ENCODE measurements at regions not wholly inside any gene's neighbourhood (a gene's known extent, or its start where the extent isn't known, plus 50 kb on each side); places are given as distances from the start of the nearest gene placed in this dataset.

DNA sequence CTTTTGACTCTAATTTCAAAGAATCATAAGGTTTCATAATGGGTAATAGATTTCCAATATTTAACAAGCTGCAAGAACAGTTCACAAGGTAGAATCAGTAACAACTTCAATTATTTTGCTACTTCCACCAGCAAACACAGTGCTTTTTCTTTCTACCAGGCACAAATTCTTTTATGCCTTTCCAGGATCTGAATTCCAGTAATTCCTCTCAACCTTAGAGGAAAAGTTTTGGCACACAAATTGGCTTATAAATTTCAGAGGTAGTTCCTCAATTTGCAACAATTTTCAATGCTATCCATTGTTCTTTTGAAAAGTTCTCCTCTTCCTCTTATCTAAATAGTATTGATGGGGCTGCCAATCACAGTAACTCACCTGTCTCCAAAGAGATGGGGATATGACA is 665.4 kb upstream of the PHF14 start:
- H3K36me3 ChIP-seq: no peaks in the 10 kb centered on the region
- DNase-seq (ENCODE audit: low spot score) (no peak), ATAC-seq (ENCODE audit: insufficient number of reproducible peaks, low FRiP score, low read depth) (no peak)
- H3K27me3 ChIP-seq (replicated peaks; ENCODE audit: insufficient read depth): no peaks in the 10 kb centered on the region
- TF ChIP-seq, protein P1, sequence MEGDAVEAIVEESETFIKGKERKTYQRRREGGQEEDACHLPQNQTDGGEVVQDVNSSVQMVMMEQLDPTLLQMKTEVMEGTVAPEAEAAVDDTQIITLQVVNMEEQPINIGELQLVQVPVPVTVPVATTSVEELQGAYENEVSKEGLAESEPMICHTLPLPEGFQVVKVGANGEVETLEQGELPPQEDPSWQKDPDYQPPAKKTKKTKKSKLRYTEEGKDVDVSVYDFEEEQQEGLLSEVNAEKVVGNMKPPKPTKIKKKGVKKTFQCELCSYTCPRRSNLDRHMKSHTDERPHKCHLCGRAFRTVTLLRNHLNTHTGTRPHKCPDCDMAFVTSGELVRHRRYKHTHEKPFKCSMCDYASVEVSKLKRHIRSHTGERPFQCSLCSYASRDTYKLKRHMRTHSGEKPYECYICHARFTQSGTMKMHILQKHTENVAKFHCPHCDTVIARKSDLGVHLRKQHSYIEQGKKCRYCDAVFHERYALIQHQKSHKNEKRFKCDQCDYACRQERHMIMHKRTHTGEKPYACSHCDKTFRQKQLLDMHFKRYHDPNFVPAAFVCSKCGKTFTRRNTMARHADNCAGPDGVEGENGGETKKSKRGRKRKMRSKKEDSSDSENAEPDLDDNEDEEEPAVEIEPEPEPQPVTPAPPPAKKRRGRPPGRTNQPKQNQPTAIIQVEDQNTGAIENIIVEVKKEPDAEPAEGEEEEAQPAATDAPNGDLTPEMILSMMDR (IDR thresholded peaks at IDR 0.05): no peak
- H3K9me3 ChIP-seq: no peaks in the 10 kb centered on the region
- no peak overlapping the region for H3K27ac ChIP-seq
- no peaks in the 10 kb centered on the region for H3K4me1 ChIP-seq (ENCODE audit: control insufficient read depth in 1 of 2, low read depth in 2 of 2)
- H3K4me3 ChIP-seq: no peak overlapping the region

GRCh38 chr7:10312942-10313341 is 660.7 kb upstream of the PHF14 start:
- no peaks in the 10 kb centered on the region for H3K4me1 ChIP-seq (ENCODE audit: control insufficient read depth in 1 of 2, low read depth in 2 of 2)
- H3K9me3 ChIP-seq: no peaks in the 10 kb centered on the region
- no peak for ATAC-seq (ENCODE audit: insufficient number of reproducible peaks, low FRiP score, low read depth)
- no peak overlapping the region for H3K4me3 ChIP-seq
- H3K27me3 ChIP-seq (replicated peaks; ENCODE audit: insufficient read depth): no peaks in the 10 kb centered on the region
- H3K36me3 ChIP-seq: no peaks in the 10 kb centered on the region
- H3K27ac ChIP-seq: no peak overlapping the region
- TF ChIP-seq, protein P1 (IDR thresholded peaks at IDR 0.05): no peak
- DNase-seq (ENCODE audit: low spot score): no peak

DNA sequence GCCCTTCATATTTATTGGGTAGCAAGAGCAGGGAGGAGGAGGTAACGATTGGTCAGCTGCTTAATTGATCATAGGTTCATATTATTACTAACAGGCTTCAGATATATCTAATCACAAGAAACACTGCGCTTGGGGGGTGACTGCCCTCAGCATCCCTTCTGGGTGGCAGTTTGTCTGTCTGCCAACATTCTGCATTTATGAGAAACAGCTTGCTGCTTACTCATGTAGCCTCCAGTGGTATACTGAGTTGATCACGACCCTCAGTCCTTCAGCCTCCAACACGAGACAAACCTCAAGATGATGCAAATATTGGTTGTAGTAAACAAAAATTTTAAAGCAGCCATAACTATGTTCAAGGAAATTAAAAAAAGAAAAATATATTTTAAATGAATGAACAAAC is 657.8 kb upstream of the PHF14 start:
- H3K4me3 ChIP-seq: no peak overlapping the region
- no peaks in the 10 kb centered on the region for H3K36me3 ChIP-seq
- DNase-seq (ENCODE audit: low spot score): no peak
- no peaks in the 10 kb centered on the region for H3K9me3 ChIP-seq
- H3K4me1 ChIP-seq (ENCODE audit: control insufficient read depth in 1 of 2, low read depth in 2 of 2): no peaks in the 10 kb centered on the region
- no peak overlapping the region for H3K27ac ChIP-seq
- ATAC-seq (ENCODE audit: insufficient number of reproducible peaks, low FRiP score, low read depth): no peak
- TF ChIP-seq, protein P1 (IDR thresholded peaks at IDR 0.05): no peak
- no peaks in the 10 kb centered on the region for H3K27me3 ChIP-seq (replicated peaks; ENCODE audit: insufficient read depth)

GRCh38 chr7:10316488-10316887 is 657.2 kb upstream of the PHF14 start:
- Histone ChIP-seq H3K27me3 (replicated peaks; ENCODE audit: insufficient read depth) (no peaks in the 10 kb centered on the region), H3K4me3 (no peak overlapping the region), H3K9me3 (no peaks in the 10 kb centered on the region), H3K4me1 (ENCODE audit: control insufficient read depth in 1 of 2, low read depth in 2 of 2) (no peaks in the 10 kb centered on the region), H3K36me3 (no peaks in the 10 kb centered on the region), H3K27ac (no peak overlapping the region)
- DNase-seq (ENCODE audit: low spot score): no peak
- TF ChIP-seq, protein P1 (IDR thresholded peaks at IDR 0.05): no peak
- ATAC-seq (ENCODE audit: insufficient number of reproducible peaks, low FRiP score, low read depth): no peak

DNA sequence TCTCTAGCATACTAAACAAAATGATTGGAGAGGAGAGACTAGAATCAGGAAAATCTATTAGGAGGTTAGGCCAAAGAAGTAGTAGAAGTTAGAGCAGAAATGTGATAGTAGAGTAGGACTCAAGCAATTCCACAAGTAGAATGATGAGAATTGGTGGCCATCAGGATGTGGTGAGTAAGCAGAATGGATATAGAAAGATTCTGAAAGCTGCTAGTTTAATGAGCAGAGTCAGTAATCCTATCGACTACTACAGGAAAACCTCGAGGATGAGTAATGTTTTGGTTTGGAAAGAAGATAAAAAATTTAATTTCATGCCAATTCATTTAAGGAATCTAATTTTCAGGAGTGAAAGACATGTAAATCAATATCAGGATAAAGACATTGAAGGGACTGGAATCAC is 648.3 kb upstream of the PHF14 start:
- no peak for DNase-seq (ENCODE audit: low spot score)
- Histone ChIP-seq H3K27ac (no peak overlapping the region), H3K4me1 (ENCODE audit: control insufficient read depth in 1 of 2, low read depth in 2 of 2) (no peaks in the 10 kb centered on the region), H3K27me3 (replicated peaks; ENCODE audit: insufficient read depth) (no peaks in the 10 kb centered on the region), H3K36me3 (no peaks in the 10 kb centered on the region), H3K4me3 (no peak overlapping the region), H3K9me3 (no peaks in the 10 kb centered on the region)
- TF ChIP-seq, protein P1 (IDR thresholded peaks at IDR 0.05): no peak
- no peak for ATAC-seq (ENCODE audit: insufficient number of reproducible peaks, low FRiP score, low read depth)

Measured in thoracic aorta (tissue), 2 donors.